ENCODE measurements at regions not wholly inside any gene's neighbourhood (a gene's known extent, or its start where the extent isn't known, plus 50 kb on each side); places are given as distances from the start of the nearest gene placed in this dataset.

DNA sequence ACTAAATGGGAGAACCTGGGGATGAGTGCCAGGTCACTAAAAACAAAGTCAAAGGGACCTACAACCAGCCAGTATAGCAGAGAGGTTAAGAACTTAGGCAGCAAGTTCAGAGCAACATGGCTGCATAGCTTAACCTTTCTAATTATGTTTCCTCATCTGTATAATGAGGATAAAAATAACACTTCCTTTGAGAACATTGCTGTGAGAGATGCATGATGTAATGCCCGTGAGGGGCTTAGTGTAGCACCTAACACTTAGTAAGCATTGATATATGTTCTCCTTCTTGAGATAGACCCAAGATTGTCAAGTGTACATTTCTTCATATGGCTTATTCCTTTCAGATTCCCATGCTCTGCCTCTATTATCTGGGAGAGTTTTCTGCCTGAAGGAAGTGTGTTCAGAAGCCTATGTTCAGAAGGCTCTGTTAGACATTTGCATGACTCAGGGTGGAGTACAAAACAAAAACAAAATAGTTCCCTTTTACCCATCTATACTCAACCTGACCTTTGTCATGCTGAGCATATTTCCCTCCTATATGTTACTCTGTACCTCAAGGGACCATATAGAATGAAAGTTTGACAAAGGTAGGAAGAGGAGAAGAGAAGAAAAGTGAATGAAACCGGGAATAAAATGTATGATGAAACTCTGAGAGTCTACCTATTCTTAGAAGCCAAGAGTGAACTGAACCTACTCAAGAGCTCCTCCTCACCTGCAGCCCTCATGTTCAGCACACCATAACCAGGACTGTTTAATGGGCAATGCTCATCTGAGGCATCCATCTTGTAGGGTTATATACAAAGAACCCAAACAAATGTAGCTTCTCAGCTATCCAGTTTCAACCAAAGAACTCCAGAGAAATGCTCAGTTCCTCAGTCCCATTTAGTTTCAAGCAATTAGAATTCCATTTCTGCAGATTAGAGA is 70.7 kb upstream of the KCNMB2 start:
- Histone ChIP-seq H3K79me2 (ENCODE audit: control insufficient read depth in 1 of 2, insufficient read depth in 2 of 2, low read length in 2 of 2) (no peaks in the 10 kb centered on the region), H4K5ac (ENCODE audit: insufficient read length, low read depth, low read length) (no peak overlapping the region), H3K4ac (replicated peaks; ENCODE audit: insufficient read length, low read depth, low read length) (no peak overlapping the region), H4K8ac (ENCODE audit: extremely low read depth, insufficient read depth, low read length) (no peak overlapping the region), H3K79me1 (ENCODE audit: low read depth, low read length) (no peaks in the 10 kb centered on the region), H2BK5ac (ENCODE audit: low read depth, low read length) (no peak overlapping the region), H2BK15ac (ENCODE audit: low read length) (no peak overlapping the region), H2BK12ac (ENCODE audit: low read depth, low read length) (no peak overlapping the region), H3K14ac (ENCODE audit: insufficient read length) (no peak overlapping the region), H3K27me3 (replicated peaks in 1 of 4; ENCODE audit: control insufficient read depth in 3 of 4, extremely low read depth in 1 of 4, insufficient read depth in 3 of 4, low read length in 3 of 4) (no peaks in the 10 kb centered on the region), H3K4me1 (replicated peaks in 1 of 4; ENCODE audit: control insufficient read depth in 3 of 4, insufficient read depth in 4 of 4, low read length in 3 of 4) (no peaks in the 10 kb centered on the region), H3K23me2 (ENCODE audit: low read depth, low read length) (no peaks in the 10 kb centered on the region), H3K4me3 (ENCODE audit: extremely low read depth in 1 of 4, insufficient read depth in 2 of 4, low read depth in 3 of 4, low read length in 4 of 4) (no peak overlapping the region), H3K56ac (replicated peaks; ENCODE audit: insufficient read length, low read depth, low read length) (no peak overlapping the region), H3K18ac (ENCODE audit: extremely low read depth, low read length) (no peak overlapping the region), H4K91ac (replicated peaks; ENCODE audit: insufficient read length, low read length) (no peak overlapping the region), H2BK120ac (replicated peaks; ENCODE audit: low read depth, low read length) (no peak overlapping the region), H3K4me2 (ENCODE audit: insufficient read depth in 1 of 2, low read depth in 2 of 2, low read length in 2 of 2) (no peak overlapping the region), H2AK5ac (ENCODE audit: low read depth, low read length) (no peak overlapping the region), H3K23ac (ENCODE audit: insufficient read length) (no peak overlapping the region), H2BK20ac (ENCODE audit: low read length) (no peak overlapping the region), H3K36me3 (ENCODE audit: control insufficient read depth in 2 of 4, insufficient read depth in 4 of 4, low read length in 3 of 4) (no peaks in the 10 kb centered on the region), H2AFZ (ENCODE audit: low read length) (no peak overlapping the region), H4K20me1 (replicated peaks in 1 of 2; ENCODE audit: control insufficient read depth in 1 of 2, insufficient read depth in 2 of 2, low read length in 2 of 2) (no peaks in the 10 kb centered on the region), H3K27ac (ENCODE audit: low read depth, low read length) (no peak overlapping the region), H3K9me3 (ENCODE audit: insufficient read depth in 2 of 2, low read depth in 1 of 2, low read length in 1 of 2) (no peaks in the 10 kb centered on the region), H3K9ac (replicated peaks in 1 of 4; ENCODE audit: extremely low read depth in 1 of 4, low read depth in 3 of 4, low read length in 3 of 4) (no peak overlapping the region)
- DNase-seq (ENCODE audit: low read depth in 1 of 2, low spot score in 2 of 2) (no peak), FAIRE-seq (no peak)
- ChIA-PET CTCF (ENCODE audit: partially characterized antibody) (no interaction called here), POLR2A (ENCODE audit: partially characterized antibody) (no interaction called here)
- WGBS, 2 experiments (ENCODE audit: extremely low coverage in 1 of 2, insufficient coverage in 1 of 2, insufficient read length in 1 of 2, insufficient replicate concordance in 2 of 2, low coverage in 1 of 2, low lambda C conversion rate in 2 of 2, missing lambda C conversion rate in 1 of 2) = 79% methylated on average over 2 of the region's 2 CpGs; no CpG with 5 or more reads in 1 of the 2 experiments
- TF ChIP-seq ZNF274 (IDR thresholded peaks at IDR 0.05; ENCODE audit: borderline replicate concordance, extremely low read depth, low read length) = no peak
- TF ChIP-seq HDAC6 (IDR thresholded peaks at IDR 0.05; ENCODE audit: low read depth, low read length) = no peak
- TF ChIP-seq RBBP5 (IDR thresholded peaks at IDR 0.05; ENCODE audit: borderline replicate concordance, low read depth, low read length) = no peak
- no peak for TF ChIP-seq SUZ12 (IDR thresholded peaks at IDR 0.05; ENCODE audit: low read length)
